ENCODE measurements at regions not wholly inside any gene's neighbourhood (a gene's known extent, or its start where the extent isn't known, plus 50 kb on each side); places are given as distances from the start of the nearest gene placed in this dataset.

DNA sequence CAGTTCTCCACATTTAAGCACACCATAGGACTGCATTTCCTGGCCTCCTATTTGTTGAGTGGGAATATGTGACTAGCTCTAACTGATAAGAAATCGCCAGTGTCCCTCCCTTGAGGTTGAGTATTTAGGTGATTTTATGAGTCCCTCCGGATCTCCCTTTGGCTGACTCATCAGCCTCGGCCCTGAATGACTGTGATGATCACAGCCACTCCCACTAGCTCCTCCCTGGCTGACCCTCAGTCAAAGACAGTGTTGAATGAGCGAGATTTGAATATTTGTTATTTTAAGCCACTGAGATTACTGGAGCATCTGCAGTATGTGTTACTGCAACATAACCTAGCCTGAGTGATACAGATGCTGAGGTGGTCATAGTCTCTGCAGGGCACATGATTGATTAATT, 515.3 kb downstream of the EPHB1 start:
- no peak for DNase-seq (ENCODE audit: low read depth)

DNA sequence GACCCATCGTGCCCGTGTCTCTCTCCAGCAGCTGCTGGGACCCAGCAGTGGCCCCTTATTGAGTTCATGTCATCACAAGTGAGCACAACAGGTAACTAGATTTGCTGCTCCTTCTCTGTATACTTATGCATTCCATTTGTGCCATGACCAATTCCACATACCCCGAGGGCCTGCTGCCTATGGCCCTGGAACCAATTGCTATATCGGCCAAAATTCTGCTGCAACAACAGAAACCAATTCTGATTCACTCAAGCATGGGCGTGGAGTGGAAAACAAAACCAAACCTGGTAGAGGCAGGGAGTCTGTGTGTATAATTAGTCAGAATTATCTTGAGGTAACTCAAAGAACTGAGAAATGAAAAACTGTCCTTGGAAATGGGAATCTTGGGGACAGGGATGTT, 516.6 kb downstream of the EPHB1 start:
- peak; percentile 81 for DNase-seq (ENCODE audit: low read depth)

- DNase-seq (ENCODE audit: low read depth): no peak
These were observed 519.2 kb downstream of the EPHB1 start for GRCh38 chr3:135314237-135314636.

DNA sequence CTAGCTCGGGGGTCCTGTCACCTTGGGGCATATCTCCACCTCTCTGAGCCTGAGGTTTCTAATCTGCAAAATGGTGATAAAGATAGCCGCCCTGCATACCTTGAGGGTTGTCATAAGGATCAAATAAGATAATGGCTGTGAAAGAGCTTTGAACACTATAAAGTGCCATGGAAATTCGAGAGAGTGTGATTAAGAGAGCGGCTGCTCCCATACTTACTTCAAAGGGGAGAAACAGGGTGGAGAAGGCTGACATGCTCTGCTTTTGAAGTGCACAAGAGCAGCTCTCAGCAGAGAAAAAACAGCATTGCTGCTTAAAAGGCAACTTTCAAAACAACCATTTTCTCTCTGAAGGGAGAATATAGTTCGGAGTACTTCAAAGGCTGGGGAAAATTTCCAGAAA, 529.2 kb downstream of the EPHB1 start:
- DNase-seq (ENCODE audit: low read depth): no peak

DNA sequence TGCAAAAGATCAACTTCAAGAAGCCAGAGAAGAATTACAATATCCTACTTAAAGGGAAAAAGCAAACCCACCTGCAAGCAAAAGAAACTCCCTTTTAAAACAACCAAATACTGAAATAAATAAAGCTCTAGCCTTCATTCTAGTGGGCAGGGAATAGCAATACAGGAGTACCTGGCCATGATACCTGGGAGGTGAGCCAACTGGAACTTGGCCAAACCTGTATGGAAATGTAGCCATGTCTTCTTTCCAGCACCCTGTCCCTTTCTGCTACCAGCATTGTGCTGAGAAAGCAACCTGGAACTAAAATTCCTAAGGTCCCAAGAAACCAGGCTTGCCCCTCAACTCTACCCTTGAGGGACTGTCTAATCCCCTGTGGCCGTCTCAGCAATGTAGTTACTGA, 530.0 kb downstream of the EPHB1 start:
- DNase-seq (ENCODE audit: low read depth): no peak

GRCh38 chr3:135325726-135326235, 530.7 kb downstream of the EPHB1 start:
- no peak for DNase-seq (ENCODE audit: low read depth)

DNA sequence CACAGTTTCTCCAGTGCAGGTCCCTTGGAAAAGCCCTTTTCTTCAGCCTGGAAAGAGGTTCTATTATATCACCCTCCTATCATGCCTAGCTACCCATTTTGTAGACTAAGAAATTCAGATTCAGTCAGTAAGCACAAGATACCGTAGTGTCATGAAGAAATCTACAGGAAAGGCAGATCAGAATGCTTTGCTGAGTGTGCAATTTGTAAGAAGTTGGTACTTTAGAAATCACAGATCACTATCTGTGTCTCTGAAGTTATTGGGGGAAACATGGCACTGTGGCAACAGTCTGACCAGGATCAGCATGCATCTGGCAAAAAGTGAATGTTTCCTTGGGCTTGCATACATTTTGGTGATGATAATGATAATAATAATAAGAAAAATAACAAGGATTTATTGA, 531.8 kb downstream of the EPHB1 start:
- no peak for DNase-seq (ENCODE audit: low read depth)

- no peak for DNase-seq (ENCODE audit: low read depth)
These were observed 533.0 kb downstream of the EPHB1 start for GRCh38 chr3:135328036-135328435.

DNA sequence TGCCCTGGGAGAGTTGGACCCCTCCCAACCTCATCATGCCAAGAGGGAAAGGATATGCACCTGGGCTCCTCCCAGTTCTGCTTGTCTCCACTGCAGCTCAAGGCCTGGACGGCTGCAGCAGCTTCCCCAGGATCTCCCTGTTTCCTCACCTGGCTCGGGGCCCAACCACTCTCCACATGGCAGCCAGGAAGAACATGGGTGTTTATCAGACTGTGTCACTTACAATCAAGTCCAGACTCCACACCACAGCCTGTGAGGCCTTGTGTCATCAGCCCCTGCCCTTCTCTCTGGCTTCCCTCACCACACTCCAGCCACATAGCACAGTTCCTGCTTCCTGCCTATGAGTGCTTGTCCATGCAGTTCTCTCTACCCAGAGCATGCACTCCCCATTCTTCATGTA, 534.4 kb downstream of the EPHB1 start:
- DNase-seq (ENCODE audit: low read depth): peak; percentile 11

GRCh38 chr3:135337192-135337591, 542.1 kb downstream of the EPHB1 start:
- no peak for DNase-seq (ENCODE audit: low read depth)

GRCh38 chr3:135348690-135349089, 553.6 kb downstream of the EPHB1 start:
- DNase-seq (ENCODE audit: low read depth): no peak

DNA sequence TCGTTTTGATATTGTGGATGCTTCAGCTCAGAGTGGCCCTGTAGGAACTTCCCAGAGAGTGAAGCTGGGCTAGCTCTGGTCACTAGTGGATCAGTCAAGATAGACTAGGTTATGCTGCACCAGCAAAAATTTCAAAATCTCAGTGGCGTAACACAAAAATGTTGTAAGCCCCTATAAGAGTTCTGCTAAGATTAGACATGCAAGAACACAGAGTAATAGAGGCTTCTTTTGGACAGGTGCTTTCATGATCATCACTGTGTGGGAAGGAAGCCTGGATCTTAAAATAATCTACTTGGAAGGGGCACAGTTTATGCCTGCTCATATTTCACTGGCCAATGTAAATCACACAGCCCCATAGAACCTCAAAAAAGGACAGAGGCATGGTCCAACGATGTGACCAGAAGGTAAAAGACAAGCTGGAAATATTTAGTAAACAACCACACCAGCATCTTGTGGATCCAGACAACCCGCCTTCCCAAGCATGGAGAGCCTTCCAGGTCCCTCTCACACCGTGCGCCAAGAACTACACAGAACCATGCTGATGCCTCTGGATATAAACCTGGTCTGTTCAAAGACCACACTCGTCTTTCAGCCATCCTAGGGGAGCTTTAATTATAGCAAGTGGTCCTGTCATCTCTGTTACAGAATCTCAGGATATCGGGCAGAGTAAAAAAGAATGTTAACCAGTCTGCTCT, 554.3 kb downstream of the EPHB1 start:
- DNase-seq (ENCODE audit: low read depth): no peak

DNA sequence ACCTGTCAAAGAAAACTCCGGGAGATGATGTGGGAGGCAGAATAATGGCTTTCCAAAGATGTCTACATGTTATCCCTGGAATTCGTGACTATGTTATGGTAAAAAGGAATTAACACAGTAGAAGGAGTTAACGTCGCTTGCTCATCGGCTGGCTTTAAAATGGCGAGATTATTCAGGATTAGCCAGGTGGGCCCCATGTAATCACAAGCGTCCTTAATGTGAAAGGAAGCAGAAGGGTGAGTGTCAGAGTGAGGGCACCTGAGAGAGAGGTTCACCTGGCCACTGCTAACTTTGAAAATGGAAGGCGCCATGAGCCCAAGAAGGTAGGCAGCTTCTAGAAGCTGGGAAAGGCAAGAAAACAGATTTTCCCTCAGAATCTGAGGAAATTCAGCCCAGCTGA, 557.2 kb downstream of the EPHB1 start:
- DNase-seq (ENCODE audit: low read depth): no peak

DNA sequence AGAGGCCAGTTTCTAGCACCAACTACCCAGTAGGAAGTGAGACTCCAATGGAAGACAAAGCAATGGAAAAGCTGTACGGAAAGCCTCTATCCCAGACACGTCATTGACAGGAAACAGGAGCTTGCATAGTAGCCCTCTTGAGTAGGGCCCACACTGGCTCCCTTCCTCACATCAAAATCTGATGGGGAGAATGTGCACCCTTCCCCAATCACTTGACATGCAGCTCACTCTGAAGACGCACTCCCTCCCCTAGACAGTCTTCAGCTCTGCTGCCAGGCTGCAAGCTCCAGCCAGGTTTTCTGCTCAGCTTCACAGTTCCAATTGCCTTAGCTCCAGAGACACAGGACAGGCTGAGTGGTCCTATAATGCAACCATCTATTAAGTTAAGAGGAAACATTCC, 567.8 kb downstream of the EPHB1 start:
- DNase-seq (ENCODE audit: low read depth): no peak

- no peak for DNase-seq (ENCODE audit: low read depth)
These were observed 569.6 kb downstream of the EPHB1 start for GRCh38 chr3:135364676-135365075.

GRCh38 chr3:135366816-135367215, 571.8 kb downstream of the EPHB1 start:
- peak; percentile 88 for DNase-seq (ENCODE audit: low read depth)

DNA sequence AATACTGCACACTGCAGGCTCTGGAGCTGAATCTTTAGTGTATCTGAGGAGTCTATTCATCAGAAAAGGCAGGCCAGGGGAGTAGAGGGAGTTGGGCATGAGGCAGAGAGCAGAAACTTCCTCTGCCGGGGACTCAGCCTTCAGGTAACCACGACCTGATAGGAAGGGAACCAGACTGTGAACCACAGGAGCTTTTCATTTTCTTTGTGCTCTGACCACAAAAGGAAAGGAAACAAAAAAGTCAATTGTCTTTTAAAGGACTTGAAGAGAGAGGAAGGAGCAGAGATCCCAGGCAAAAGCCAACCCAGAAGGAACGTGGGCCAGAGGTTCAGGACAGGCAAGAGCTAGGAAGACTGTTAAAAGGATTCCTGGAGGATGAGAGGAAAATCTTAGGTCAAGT, 573.3 kb downstream of the EPHB1 start:
- DNase-seq (ENCODE audit: low read depth): peak; percentile 11

DNA sequence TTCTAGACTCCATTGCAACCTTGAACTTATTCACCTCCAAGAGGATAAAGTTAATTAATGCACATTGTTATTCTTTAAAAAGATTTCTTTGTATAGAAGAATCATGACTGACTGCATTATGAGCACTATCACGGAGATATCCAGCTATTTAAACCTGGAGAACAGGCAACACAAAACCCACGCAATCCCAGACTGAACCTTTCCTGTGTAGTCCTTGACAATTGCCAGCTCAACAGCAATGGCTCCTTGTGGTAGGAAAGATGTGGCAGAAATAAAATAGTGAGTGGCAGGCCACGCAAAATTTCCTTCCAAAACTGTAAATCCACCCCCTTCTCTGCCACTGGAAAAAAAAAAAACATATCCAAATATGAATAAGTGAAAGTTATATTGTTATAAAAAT, 573.7 kb downstream of the EPHB1 start:
- DNase-seq (ENCODE audit: low read depth): no peak

GRCh38 chr3:135374571-135374970, 579.5 kb downstream of the EPHB1 start:
- no peak for DNase-seq (ENCODE audit: low read depth)

GRCh38 chr3:135382188-135382587, 583.3 kb upstream of the PPP2R3A start:
- DNase-seq (ENCODE audit: low read depth): no peak

GRCh38 chr3:135382621-135383020, 582.9 kb upstream of the PPP2R3A start:
- no peak for DNase-seq (ENCODE audit: low read depth)

DNA sequence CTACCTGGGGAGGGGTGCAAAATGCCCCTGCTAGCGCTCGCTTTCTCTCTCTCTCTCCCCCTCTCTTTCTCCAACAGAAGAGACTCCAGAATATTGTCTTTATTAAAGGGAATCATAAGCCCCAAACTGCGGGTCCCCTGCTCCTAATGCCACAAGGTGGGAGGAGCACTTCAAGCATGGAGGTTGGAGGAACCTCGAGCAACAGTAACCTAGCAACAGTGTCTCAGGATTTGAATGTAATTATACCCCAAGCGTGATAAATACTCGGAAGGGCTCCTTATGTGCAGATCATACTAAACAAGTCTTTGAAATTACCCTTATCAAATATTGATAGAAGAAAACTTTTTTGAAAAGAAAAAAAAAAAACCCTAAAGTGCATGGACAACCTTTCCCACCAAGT, 582.2 kb upstream of the PPP2R3A start:
- DNase-seq (ENCODE audit: low read depth): no peak

- no peak for DNase-seq (ENCODE audit: low read depth)
These were observed 573.4 kb upstream of the PPP2R3A start for GRCh38 chr3:135392151-135392550.

- DNase-seq (ENCODE audit: low read depth): no peak
These were observed 572.4 kb upstream of the PPP2R3A start for GRCh38 chr3:135393159-135393558.

All from renal cortical epithelial cell (primary cell).